ENCODE measurements at regions not wholly inside any gene's neighbourhood (a gene's known extent, or its start where the extent isn't known, plus 50 kb on each side); places are given as distances from the start of the nearest gene placed in this dataset.
A peak's percentile ranks its signal among the peaks of the same experiment; 100 is the strongest.

DNA sequence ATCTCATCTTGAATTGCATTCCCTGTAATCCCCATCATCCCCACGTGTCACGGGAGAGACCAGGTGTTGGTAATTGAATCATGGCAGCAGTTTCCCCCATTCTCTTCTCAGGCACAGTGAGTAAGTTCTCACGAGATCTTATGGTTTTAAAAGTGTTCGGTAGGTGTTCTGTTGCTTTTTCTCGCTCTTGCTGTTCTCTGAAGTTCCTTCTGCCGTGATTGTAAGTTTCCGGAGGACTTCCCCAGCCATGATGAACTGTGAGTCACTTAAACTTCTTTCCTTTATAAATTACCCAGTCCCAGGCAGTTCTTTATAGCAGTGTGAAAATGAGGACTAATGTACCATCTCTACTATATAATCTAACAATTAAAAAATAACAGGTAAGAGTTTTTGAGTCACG is 409.9 kb upstream of the NRXN1 start:
- TF ChIP-seq POLR2A (IDR thresholded peaks at IDR 0.05; ENCODE audit: low read depth, low read length) = no peak
- FAIRE-seq (peak; percentile 27), DNase-seq (ENCODE audit: insufficient read length, low spot score) (no peak)

- TF ChIP-seq POLR2A (IDR thresholded peaks at IDR 0.05; ENCODE audit: low read depth, low read length) = no peak
- no peak for FAIRE-seq
- DNase-seq (ENCODE audit: insufficient read length, low spot score) = no peak
Measured at GRCh38 chr2:51424418-51424817, 392.5 kb upstream of the NRXN1 start.

GRCh38 chr2:51420511-51420910 is 388.6 kb upstream of the NRXN1 start:
- no peak for FAIRE-seq

DNA sequence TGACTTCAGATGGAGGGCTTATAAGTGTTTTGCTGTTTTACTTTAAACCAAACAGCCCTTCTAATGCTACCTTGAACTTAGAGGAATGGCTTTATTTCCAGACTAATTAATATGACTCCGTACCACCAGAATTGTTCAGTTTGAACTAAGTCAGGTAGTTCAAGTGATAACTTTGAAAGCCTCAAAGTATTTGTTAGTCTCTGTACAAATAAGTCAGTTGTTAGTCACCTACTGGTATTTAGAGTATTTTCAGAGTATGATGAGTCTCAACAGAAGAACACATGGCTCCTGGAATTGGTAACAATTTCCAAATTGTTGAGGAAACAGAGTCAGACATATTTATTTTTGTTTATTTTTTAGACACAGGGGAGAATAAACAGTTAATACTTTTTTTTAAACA is 381.8 kb upstream of the NRXN1 start:
- DNase-seq (ENCODE audit: insufficient read length, low spot score) (no peak), FAIRE-seq (no peak)
- TF ChIP-seq POLR2A (IDR thresholded peaks at IDR 0.05; ENCODE audit: low read depth, low read length) = no peak

More at GRCh38 chr2:51420511-51420910, 388.6 kb upstream of the NRXN1 start:
- TF ChIP-seq POLR2A (IDR thresholded peaks at IDR 0.05; ENCODE audit: low read depth, low read length) = no peak
- DNase-seq (ENCODE audit: insufficient read length, low spot score) = no peak

GRCh38 chr2:51410331-51410730 is 378.4 kb upstream of the NRXN1 start:
- FAIRE-seq (no peak), DNase-seq (ENCODE audit: insufficient read length, low spot score) (no peak)
- no peak for TF ChIP-seq POLR2A (IDR thresholded peaks at IDR 0.05; ENCODE audit: low read depth, low read length)

- no peak for TF ChIP-seq POLR2A (IDR thresholded peaks at IDR 0.05; ENCODE audit: low read depth, low read length)
- no peak for FAIRE-seq
- DNase-seq (ENCODE audit: insufficient read length, low spot score) = no peak
Measured at GRCh38 chr2:51409920-51410319, 378.0 kb upstream of the NRXN1 start.

DNA sequence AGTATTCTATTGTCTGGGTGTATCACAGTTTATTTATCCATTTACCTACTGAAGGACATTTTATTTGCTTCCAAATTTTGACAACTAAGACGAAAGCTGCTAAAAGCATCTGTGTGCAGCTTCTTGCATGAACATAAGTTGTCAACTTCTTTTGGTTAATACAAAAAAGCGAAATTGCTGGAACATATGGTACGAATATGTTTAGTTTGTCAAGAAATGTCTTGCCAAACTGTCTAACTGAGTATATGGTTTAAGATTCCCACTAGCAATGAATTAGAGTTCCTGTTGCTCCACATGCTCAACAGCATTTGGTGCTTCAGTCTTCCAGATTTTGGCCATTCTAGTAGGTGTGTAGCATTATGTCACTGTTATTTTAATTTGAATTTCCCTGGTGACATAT is 372.3 kb upstream of the NRXN1 start:
- FAIRE-seq (no peak), DNase-seq (ENCODE audit: insufficient read length, low spot score) (no peak)
- no peak for TF ChIP-seq POLR2A (IDR thresholded peaks at IDR 0.05; ENCODE audit: low read depth, low read length)

- no peak for DNase-seq (ENCODE audit: insufficient read length, low spot score)
- TF ChIP-seq POLR2A (IDR thresholded peaks at IDR 0.05; ENCODE audit: low read depth, low read length) = no peak
- no peak for FAIRE-seq
Measured at GRCh38 chr2:51401546-51401945, 369.6 kb upstream of the NRXN1 start.

DNA sequence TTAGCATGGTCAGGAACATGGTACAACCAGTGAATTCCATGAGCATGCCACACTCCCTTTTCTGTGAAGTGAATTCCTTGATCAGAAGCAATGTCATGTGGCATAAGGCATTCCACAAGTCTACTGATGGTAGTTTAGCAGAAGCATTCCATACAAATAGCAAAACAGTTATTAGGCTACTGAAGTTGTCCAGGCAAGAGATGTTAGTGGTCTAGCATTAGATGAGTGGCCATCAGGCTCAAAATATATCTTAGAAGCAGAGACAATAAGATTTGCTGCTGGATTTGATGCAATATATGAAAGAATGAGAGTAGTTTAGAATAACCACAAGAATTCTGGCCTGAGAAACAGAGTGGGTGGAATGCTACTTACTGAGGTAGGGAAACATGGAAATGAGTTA is 355.3 kb upstream of the NRXN1 start:
- DNase-seq (ENCODE audit: insufficient read length, low spot score) (no peak), FAIRE-seq (no peak)
- no peak for TF ChIP-seq POLR2A (IDR thresholded peaks at IDR 0.05; ENCODE audit: low read depth, low read length)

DNA sequence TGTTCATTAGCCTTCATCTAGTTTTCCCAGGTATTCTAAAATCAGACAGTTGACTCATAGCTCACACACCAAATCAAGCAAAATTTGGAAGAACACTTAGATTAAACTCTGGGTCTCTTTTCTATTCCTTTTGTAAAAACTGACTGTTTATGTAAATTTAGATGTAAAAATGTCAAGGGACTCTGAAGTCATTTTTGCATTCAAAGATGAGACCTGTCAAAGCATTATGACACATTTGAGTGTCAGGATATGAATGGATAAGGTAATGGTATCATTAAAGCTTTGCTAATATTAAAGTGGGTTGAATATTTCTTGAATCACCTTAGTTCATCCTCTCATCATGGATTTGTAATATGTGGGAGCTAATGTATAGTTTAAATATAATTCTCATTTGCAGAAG is 348.1 kb upstream of the NRXN1 start:
- FAIRE-seq = no peak
- no peak for DNase-seq (ENCODE audit: insufficient read length, low spot score)
- TF ChIP-seq POLR2A (IDR thresholded peaks at IDR 0.05; ENCODE audit: low read depth, low read length) = no peak

DNA sequence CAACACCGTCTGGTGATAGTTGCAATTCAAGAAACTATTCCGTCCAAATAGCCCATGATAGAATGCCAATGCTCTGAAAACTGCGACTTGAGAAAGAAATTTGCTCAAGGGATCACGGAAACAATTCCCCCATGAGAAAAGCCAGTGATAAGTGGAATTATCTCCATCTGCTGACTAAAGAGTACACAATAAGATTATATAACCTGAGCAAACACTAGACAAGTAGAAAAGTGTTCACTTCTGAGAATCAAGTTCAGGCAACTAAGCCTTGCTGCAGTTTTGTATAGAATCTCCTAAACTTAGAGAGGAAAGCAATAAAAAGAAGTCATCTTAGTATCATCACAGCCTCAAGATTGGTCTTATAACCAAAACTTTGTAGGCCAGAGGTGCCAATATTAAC is 336.3 kb upstream of the NRXN1 start:
- TF ChIP-seq POLR2A (IDR thresholded peaks at IDR 0.05; ENCODE audit: low read depth, low read length) = no peak
- DNase-seq (ENCODE audit: insufficient read length, low spot score) (no peak), FAIRE-seq (no peak)

DNA sequence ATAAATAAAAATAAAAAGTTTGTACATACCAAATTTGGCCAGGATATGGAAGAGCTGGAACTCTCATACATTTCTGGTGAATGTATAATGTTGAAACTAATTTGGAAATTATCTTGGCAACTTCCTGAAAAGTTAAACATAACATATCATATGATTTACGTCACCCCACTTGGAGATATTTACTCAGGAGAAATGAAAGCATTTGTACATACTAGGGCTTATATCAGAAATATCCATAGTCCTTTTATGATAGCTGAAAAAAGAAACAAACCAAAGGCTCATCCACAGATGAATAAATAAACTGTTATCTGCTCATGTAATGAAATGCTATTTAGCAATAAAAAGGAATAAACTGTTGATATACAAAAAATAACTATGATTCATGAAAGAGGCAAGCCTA is 318.2 kb upstream of the NRXN1 start:
- no peak for DNase-seq (ENCODE audit: insufficient read length, low spot score)
- no peak for FAIRE-seq
- no peak for TF ChIP-seq POLR2A (IDR thresholded peaks at IDR 0.05; ENCODE audit: low read depth, low read length)

- no peak for DNase-seq (ENCODE audit: insufficient read length, low spot score)
- no peak for TF ChIP-seq POLR2A (IDR thresholded peaks at IDR 0.05; ENCODE audit: low read depth, low read length)
- FAIRE-seq = no peak
Measured at GRCh38 chr2:51344886-51345285, 313.0 kb upstream of the NRXN1 start.

DNA sequence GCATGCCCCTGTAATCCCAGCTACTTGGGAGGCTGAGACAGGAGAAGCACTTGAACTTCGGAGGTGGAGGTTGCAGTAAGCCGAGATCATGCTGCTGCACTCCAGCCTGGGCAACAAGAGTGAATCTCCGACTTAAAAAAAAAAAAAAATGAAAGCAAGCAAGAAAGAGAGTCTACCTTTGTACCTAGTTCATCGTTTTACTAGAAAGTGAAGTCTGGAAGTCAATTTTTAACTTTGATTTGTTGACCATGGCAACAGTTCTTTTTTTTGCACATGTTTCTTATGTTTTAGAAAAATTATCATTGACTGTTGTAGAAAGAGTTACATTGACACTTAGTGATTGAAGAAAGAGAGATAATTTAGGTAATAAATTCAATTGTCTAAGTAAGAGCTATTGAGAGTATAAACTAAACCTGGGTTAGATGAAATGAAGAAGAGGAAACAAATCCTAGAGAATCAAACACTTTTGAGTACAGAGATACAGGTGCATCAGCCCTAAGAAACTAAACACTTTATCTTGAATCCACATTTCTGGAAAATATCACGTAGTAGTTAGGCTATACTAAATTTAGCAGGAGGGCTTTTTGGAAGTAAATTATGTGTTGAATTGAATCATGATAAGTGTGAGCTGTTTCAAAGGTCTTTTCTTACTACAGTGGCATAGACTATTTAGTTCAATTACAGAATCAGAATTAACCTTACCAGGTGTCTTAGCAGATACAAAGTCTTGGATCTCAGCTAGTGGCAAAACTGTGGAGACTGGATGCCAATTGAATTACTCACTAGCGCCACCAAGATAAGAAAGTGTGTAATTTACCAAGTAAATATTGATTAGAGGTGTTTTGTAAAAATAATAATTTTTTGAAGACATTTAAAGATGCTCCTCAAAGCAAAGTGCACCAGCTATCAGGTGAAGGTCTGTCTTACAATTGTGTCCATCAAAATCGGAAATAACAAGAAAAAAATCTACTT is 303.4 kb upstream of the NRXN1 start:
- DNase-seq (ENCODE audit: insufficient read length, low spot score) = no peak

GRCh38 chr2:51329512-51329911 is 297.6 kb upstream of the NRXN1 start:
- no peak for FAIRE-seq
- TF ChIP-seq POLR2A (IDR thresholded peaks at IDR 0.05; ENCODE audit: low read depth, low read length) = no peak
- no peak for DNase-seq (ENCODE audit: insufficient read length, low spot score)

More for the DNA sequence above, 303.4 kb upstream of the NRXN1 start:
- no peak for FAIRE-seq
- TF ChIP-seq POLR2A (IDR thresholded peaks at IDR 0.05; ENCODE audit: low read depth, low read length) = no peak

Data from H54 (cell line).